Esophagus squamous epithelium (tissue), 4 donors: ENCODE measurements at regions not wholly inside any gene's neighbourhood (a gene's known extent, or its start where the extent isn't known, plus 50 kb on each side); places are given as distances from the start of the nearest gene placed in this dataset.
"Not testable (repeated sequence)": the region's sequence is repeated elsewhere in the genome, so short reads cannot be mapped to it uniquely, and the experiment has no call there.

Experiments used
- POLR2A ChIP-seq, 4 donors: fragments of 450-650 bp; IDR thresholded peaks; one replicate each; pipeline ENCODE4 v1.6.1; 2017; ENCODE audit warnings: antibody characterized with exemption in 4 of 4, mild to moderate bottlenecking in 4 of 4, moderate library complexity in 3 of 4
- TF ChIP-seq, protein P1 (sequence below), 6 experiments: fragments of 450-650 bp in 4 of 6; fragments of 200-600 bp in 2 of 6; sonication (generic) in 2 of 6; IDR thresholded peaks; one replicate each; pipeline ENCODE4 v1.5.1; 2016 to 2019; ENCODE audit warnings: antibody characterized with exemption in 6 of 6, mild to moderate bottlenecking in 4 of 6, moderate library complexity in 4 of 6

- TF ChIP-seq, protein P1, sequence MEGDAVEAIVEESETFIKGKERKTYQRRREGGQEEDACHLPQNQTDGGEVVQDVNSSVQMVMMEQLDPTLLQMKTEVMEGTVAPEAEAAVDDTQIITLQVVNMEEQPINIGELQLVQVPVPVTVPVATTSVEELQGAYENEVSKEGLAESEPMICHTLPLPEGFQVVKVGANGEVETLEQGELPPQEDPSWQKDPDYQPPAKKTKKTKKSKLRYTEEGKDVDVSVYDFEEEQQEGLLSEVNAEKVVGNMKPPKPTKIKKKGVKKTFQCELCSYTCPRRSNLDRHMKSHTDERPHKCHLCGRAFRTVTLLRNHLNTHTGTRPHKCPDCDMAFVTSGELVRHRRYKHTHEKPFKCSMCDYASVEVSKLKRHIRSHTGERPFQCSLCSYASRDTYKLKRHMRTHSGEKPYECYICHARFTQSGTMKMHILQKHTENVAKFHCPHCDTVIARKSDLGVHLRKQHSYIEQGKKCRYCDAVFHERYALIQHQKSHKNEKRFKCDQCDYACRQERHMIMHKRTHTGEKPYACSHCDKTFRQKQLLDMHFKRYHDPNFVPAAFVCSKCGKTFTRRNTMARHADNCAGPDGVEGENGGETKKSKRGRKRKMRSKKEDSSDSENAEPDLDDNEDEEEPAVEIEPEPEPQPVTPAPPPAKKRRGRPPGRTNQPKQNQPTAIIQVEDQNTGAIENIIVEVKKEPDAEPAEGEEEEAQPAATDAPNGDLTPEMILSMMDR (IDR thresholded peaks at IDR 0.05) = not testable (repeated sequence)
- not testable (repeated sequence) for TF ChIP-seq POLR2A (IDR thresholded peaks at IDR 0.05)
Measured at GRCh38 chr6:15813698-15814097, 150.9 kb upstream of the DTNBP1 start.
